ENCODE measurements at regions not wholly inside any gene's neighbourhood (a gene's known extent, or its start where the extent isn't known, plus 50 kb on each side); places are given as distances from the start of the nearest gene placed in this dataset.

DNA sequence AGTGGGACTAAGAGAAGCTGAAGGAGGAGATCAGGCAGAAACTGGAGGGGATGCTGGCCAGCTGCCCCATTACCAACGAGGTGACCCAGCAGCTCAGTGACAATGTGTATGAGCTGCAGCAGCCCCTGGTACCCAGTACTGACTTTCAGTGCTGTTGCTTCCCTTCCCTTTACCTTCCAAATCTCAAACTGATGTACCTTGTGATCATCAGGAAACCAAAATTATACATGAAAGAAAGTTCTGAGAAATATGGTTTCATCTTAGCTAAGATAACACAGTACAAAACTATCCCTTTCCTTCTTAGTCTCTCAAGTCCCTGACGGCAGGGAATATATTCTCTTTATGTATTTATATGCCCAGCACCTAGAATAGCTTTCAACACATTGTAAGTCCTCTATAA is 52.3 kb upstream of the CERS6 start:
- no peak overlapping the region for H3K4me2 ChIP-seq (ENCODE audit: insufficient read depth, low read length)
- FAIRE-seq (no peak), DNase-seq (ENCODE audit: extremely low read depth in 1 of 4, low spot score in 3 of 4) (no peak), ATAC-seq (no peak)
- H3K36me3 ChIP-seq (ENCODE audit: control insufficient read depth, insufficient read depth, low read length), result no peaks in the 10 kb centered on the region
- H3K9me1 ChIP-seq (ENCODE audit: control insufficient read depth, insufficient read depth, low read length), result no peaks in the 10 kb centered on the region
- peaks cover 0 to 4% of the 10 kb centered on the region in 2 experiments; a peak in 1 of 5 replicates for H3K27me3 ChIP-seq (ENCODE audit: control insufficient read depth in 2 of 2, insufficient read depth in 2 of 2, low read length in 2 of 2)
- BruUV-seq (replicated peaks), result no TSS peak
- H3K79me2 ChIP-seq (ENCODE audit: control insufficient read depth, insufficient read depth, low read length), result no peaks in the 10 kb centered on the region
- H3K27ac ChIP-seq (ENCODE audit: extremely low read depth, low read depth, low read length), result no peak overlapping the region
- no peaks in the 10 kb centered on the region for H3K9me3 ChIP-seq (replicated peaks; ENCODE audit: control insufficient read depth, insufficient read depth, low read depth, low read length)
- intact Hi-C loops (cut with micrococcal nuclease) (no loop called here), in situ Hi-C loops (cut with MboI) (no loop called here)
- 2% methylated on average over 2 of the region's 2 CpGs for WGBS (ENCODE audit: insufficient coverage, low coverage, missing lambda C conversion rate)
- H3K9ac ChIP-seq (ENCODE audit: insufficient read depth in 1 of 2, low read depth in 2 of 2, low read length in 2 of 2), result no peak overlapping the region
- TF ChIP-seq MECOM (CRISPR knock-in tag; IDR thresholded peaks at IDR 0.05) (no peak), ZNF561 (CRISPR knock-in tag; conservative IDR thresholded peaks at IDR 0.05) (no peak), GTF2F1 (IDR thresholded peaks at IDR 0.05; ENCODE audit: low read depth, low read length) (no peak), NBN (IDR thresholded peaks at IDR 0.05; ENCODE audit: low read depth) (no peak), SMAD3 (CRISPR knock-in tag; conservative IDR thresholded peaks at IDR 0.05) (no peak), GTF2A2 (tag; IDR thresholded peaks at IDR 0.05) (no peak), CBFA2T3 (IDR thresholded peaks at IDR 0.05) (no peak), RHOXF2B (CRISPR knock-in tag; conservative IDR thresholded peaks at IDR 0.05) (no peak), EGR1 (conservative IDR thresholded peaks at IDR 0.05) (no peak), SMC3 (conservative IDR thresholded peaks at IDR 0.05; ENCODE audit: insufficient read depth, low read depth, low read length) (no peak)
- no peaks in the 10 kb centered on the region for H3K4me1 ChIP-seq (replicated peaks in 1 of 2; ENCODE audit: control insufficient read depth in 2 of 2, insufficient read depth in 2 of 2, low read length in 2 of 2)
- ChIA-PET CTCF (ENCODE audit: low intra/inter-chr PET ratio) (no interaction called here), POLR2A (no interaction called here)
- H4K20me1 ChIP-seq (replicated peaks; ENCODE audit: control insufficient read depth, insufficient read depth, low read length), result no peaks in the 10 kb centered on the region
- H2AFZ ChIP-seq (ENCODE audit: low read depth, low read length), result no peak overlapping the region
- no peak overlapping the region for H3K4me3 ChIP-seq

DNA sequence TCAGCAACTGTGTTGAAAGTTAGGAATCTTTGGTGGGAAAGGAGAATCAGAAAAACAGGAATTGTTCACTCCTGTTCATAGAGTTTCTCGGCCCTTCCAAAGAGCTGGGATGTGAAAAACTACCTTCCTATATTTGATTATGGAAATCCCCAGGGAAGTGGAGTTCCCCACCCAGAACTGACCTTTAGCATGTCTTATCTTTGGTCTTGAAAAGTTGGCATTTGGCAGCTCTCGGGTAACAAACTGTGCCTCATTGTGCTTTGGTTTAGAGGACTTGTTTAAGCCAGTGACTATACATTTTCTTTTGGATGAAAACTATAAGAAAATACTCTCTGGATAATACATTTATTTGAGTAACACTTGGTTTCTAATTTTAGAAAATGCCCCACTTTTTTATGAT is 51.3 kb upstream of the CERS6 start:
- no TSS peak for BruUV-seq (replicated peaks)
- H3K4me3 ChIP-seq, result no peak overlapping the region
- no peaks in the 10 kb centered on the region for H4K20me1 ChIP-seq (replicated peaks; ENCODE audit: control insufficient read depth, insufficient read depth, low read length)
- in situ Hi-C loops (cut with MboI), result no loop called here
- peaks cover 0 to 4% of the 10 kb centered on the region in 2 experiments; a peak in 1 of 5 replicates for H3K27me3 ChIP-seq (ENCODE audit: control insufficient read depth in 2 of 2, insufficient read depth in 2 of 2, low read length in 2 of 2)
- H2AFZ ChIP-seq (ENCODE audit: low read depth, low read length), result no peak overlapping the region
- no peaks in the 10 kb centered on the region for H3K4me1 ChIP-seq (replicated peaks in 1 of 2; ENCODE audit: control insufficient read depth in 2 of 2, insufficient read depth in 2 of 2, low read length in 2 of 2)
- 7% methylated on average over 2 of the region's 2 CpGs for WGBS (ENCODE audit: insufficient coverage, low coverage, missing lambda C conversion rate)
- intact Hi-C loops (cut with micrococcal nuclease), result no loop called here
- TF ChIP-seq, protein P1, sequence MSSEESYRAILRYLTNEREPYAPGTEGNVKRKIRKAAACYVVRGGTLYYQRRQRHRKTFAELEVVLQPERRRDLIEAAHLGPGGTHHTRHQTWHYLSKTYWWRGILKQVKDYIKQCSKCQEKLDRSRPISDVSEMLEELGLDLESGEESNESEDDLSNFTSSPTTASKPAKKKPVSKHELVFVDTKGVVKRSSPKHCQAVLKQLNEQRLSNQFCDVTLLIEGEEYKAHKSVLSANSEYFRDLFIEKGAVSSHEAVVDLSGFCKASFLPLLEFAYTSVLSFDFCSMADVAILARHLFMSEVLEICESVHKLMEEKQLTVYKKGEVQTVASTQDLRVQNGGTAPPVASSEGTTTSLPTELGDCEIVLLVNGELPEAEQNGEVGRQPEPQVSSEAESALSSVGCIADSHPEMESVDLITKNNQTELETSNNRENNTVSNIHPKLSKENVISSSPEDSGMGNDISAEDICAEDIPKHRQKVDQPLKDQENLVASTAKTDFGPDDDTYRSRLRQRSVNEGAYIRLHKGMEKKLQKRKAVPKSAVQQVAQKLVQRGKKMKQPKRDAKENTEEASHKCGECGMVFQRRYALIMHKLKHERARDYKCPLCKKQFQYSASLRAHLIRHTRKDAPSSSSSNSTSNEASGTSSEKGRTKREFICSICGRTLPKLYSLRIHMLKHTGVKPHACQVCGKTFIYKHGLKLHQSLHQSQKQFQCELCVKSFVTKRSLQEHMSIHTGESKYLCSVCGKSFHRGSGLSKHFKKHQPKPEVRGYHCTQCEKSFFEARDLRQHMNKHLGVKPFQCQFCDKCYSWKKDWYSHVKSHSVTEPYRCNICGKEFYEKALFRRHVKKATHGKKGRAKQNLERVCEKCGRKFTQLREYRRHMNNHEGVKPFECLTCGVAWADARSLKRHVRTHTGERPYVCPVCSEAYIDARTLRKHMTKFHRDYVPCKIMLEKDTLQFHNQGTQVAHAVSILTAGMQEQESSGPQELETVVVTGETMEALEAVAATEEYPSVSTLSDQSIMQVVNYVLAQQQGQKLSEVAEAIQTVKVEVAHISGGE (CRISPR knock-in tag; IDR thresholded peaks at IDR 0.05), result no peak
- TF ChIP-seq, protein P2, sequence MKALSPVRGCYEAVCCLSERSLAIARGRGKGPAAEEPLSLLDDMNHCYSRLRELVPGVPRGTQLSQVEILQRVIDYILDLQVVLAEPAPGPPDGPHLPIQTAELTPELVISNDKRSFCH (CRISPR knock-in tag; IDR thresholded peaks at IDR 0.05), result no peak
- TF ChIP-seq, protein P2 (tag; IDR thresholded peaks at IDR 0.05), result 0 out of 2 replicates have a peak, but pooled peaks have one; percentile 29
- no peaks in the 10 kb centered on the region for H3K9me1 ChIP-seq (ENCODE audit: control insufficient read depth, insufficient read depth, low read length)
- no peak for DNase-seq (ENCODE audit: extremely low read depth in 1 of 4, low spot score in 3 of 4)
- no peaks in the 10 kb centered on the region for H3K36me3 ChIP-seq (ENCODE audit: control insufficient read depth, insufficient read depth, low read length)
- POLR2A ChIA-PET, result no interaction called here
- H3K9ac ChIP-seq (ENCODE audit: insufficient read depth in 1 of 2, low read depth in 2 of 2, low read length in 2 of 2), result no peak overlapping the region
- no peaks in the 10 kb centered on the region for H3K79me2 ChIP-seq (ENCODE audit: control insufficient read depth, insufficient read depth, low read length)
- no peak for FAIRE-seq
- CTCF ChIA-PET (ENCODE audit: low intra/inter-chr PET ratio), result no interaction called here
- no peak overlapping the region for H3K4me2 ChIP-seq (ENCODE audit: insufficient read depth, low read length)
- no peaks in the 10 kb centered on the region for H3K9me3 ChIP-seq (replicated peaks; ENCODE audit: control insufficient read depth, insufficient read depth, low read depth, low read length)
- ATAC-seq, result no peak
- H3K27ac ChIP-seq (ENCODE audit: extremely low read depth, low read depth, low read length), result no peak overlapping the region

All from K562 (cell line).